OCI-LY1 (cell line): ENCODE measurements at regions not wholly inside any gene's neighbourhood (a gene's known extent, or its start where the extent isn't known, plus 50 kb on each side); places are given as distances from the start of the nearest gene placed in this dataset.
"Not testable (repeated sequence)": the region's sequence is repeated elsewhere in the genome, so short reads cannot be mapped to it uniquely, and the experiment has no call there.

ENCODE experiments used
- H2AFZ ChIP-seq: fragments of 200-600 bp; sonication (generic), shearing (Covaris generic); 2 replicates; pipeline ENCODE4 v1.6.0; 2014; ENCODE audit warnings: antibody characterized with exemption, mild to moderate bottlenecking, low read length
- H3F3A ChIP-seq: fragments of 200-600 bp; sonication (generic), shearing (Covaris generic); 2 replicates; pipeline ENCODE4 v1.6.0; 2014; ENCODE audit warnings: mild to moderate bottlenecking, antibody characterized with exemption, low read length, moderate library complexity; ENCODE audit not compliant: insufficient read depth
- H3K27ac ChIP-seq: fragments of 200-600 bp; sonication (generic); 2 replicates; pipeline ENCODE4 v1.5.1; 2014; ENCODE audit warnings: low read length, mixed run types, mild to moderate bottlenecking, low read depth; ENCODE audit not compliant: poor library complexity, severe bottlenecking
- H3K27me3 ChIP-seq: fragments of 200-600 bp; sonication (generic); 2 replicates; pipeline ENCODE4 v1.6.0; 2014; ENCODE audit warnings: antibody characterized with exemption, mild to moderate bottlenecking, low read length, moderate library complexity; ENCODE audit not compliant: insufficient read depth
- H3K36me3 ChIP-seq: fragments of 200-600 bp; sonication (generic); 2 replicates; pipeline ENCODE4 v1.6.1; 2014; ENCODE audit warnings: mild to moderate bottlenecking, antibody characterized with exemption, low read length, moderate library complexity, mixed read lengths; ENCODE audit not compliant: insufficient read depth
- H3K4me1 ChIP-seq: fragments of 200-600 bp; sonication (generic); 2 replicates; pipeline ENCODE4 v1.5.1; 2014; ENCODE audit warnings: mild to moderate bottlenecking, low read length, moderate library complexity; ENCODE audit not compliant: insufficient read depth, severe bottlenecking
- H3K4me2 ChIP-seq: fragments of 200-600 bp; sonication (generic), shearing (Covaris generic); 2 replicates; pipeline ENCODE4 v1.6.1; 2014; ENCODE audit warnings: low read length
- H3K4me3 ChIP-seq: fragments of 200-600 bp; sonication (generic); 2 replicates; pipeline ENCODE4 v1.5.1; 2014; ENCODE audit warnings: low read length, low read depth, mild to moderate bottlenecking, mixed read lengths; ENCODE audit not compliant: poor library complexity, severe bottlenecking
- H3K79me2 ChIP-seq: fragments of 200-600 bp; shearing (Covaris generic); 2 replicates; pipeline ENCODE4 v1.6.1; 2016; ENCODE audit warnings: mixed run types, low read length, mixed read lengths; ENCODE audit not compliant: insufficient read depth
- H3K9ac ChIP-seq: fragments of 200-600 bp; sonication (generic), shearing (Covaris generic); 2 replicates; pipeline ENCODE4 v1.6.1; 2014; ENCODE audit warnings: mild to moderate bottlenecking, low read length, mixed read lengths
- H3K9me2 ChIP-seq: fragments of 200-600 bp; sonication (generic), shearing (Covaris generic); 2 replicates; pipeline ENCODE4 v1.6.1; 2014; ENCODE audit warnings: low read depth, mild to moderate bottlenecking, low read length, mixed read lengths
- H3K9me3 ChIP-seq: fragments of 200-600 bp; shearing (Covaris generic); 2 replicates; pipeline ENCODE4 v1.6.1; 2014; ENCODE audit warnings: low read length, mixed read lengths
- H4K20me1 ChIP-seq: fragments of 200-600 bp; sonication (generic), shearing (Covaris generic); 2 replicates; pipeline ENCODE4 v1.6.0; 2016; ENCODE audit warnings: mild to moderate bottlenecking, low read length; ENCODE audit not compliant: insufficient read depth
- CTCF ChIP-seq: fragments of 200-600 bp; sonication (generic), shearing (Covaris generic); IDR thresholded peaks from 2 replicates; pipeline ENCODE4 v1.5.1; 2017; ENCODE audit warnings: mild to moderate bottlenecking, antibody characterized with exemption, low read length, moderate library complexity, mixed read lengths
- EZH2 ChIP-seq: fragments of 200-600 bp; sonication (generic), shearing (Covaris generic); IDR thresholded peaks from 2 replicates; pipeline ENCODE4 v1.8.0; 2017; ENCODE audit warnings: borderline replicate concordance, mixed run types, mild to moderate bottlenecking, antibody characterized with exemption, low read length, moderate library complexity, mixed read lengths

DNA sequence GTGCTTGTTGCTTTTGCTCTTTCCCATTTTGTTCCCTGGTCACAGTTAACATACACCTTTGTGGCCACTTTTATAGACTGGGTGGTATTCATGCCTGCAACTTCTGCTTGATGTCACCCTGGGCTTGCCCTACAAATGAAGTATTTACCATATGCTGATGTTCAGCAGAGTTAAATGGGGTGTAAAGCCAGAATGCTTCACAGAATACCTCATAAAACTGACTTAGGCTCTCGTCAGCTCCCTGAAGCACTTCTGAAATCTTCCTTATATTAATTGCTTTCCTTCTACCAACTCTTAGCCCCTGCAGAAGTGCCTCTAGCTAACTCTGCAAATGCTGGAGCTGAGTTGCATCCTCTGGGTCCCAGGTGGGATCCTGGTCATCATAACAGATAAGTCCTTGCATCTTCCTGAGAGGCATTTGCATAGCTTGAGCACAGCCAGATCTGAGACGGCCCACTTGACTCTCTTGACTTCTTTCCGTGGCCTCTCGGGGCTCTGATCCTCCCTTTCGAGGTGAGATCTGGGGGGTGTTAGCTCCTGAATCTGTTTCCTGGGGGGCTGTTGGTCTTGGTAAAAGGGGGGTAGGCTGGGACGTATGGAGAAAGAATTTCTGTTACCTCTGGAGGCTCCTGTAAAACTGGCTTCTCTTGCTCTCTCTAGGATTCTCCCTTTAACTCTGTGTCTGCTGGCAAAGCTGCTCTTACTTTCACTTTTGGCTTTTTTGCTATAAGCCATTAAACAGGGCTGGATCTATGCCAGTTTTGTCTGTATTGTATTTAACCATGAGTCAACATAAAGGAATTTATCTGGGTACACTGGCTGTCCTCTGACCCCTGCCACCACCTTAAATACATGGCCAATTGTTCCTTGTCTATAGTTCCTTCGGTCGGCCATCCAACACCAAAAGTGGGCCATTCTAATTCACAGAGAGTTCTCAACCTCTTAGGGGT is 223.0 kb upstream of the SYNCRIP start:
- H3K27ac ChIP-seq: no peak overlapping the region
- H3K4me2 ChIP-seq: peak overlapping the region; percentile 32; the same call in 1 of the 2 replicates
- no peak overlapping the region for H2AFZ ChIP-seq

DNA sequence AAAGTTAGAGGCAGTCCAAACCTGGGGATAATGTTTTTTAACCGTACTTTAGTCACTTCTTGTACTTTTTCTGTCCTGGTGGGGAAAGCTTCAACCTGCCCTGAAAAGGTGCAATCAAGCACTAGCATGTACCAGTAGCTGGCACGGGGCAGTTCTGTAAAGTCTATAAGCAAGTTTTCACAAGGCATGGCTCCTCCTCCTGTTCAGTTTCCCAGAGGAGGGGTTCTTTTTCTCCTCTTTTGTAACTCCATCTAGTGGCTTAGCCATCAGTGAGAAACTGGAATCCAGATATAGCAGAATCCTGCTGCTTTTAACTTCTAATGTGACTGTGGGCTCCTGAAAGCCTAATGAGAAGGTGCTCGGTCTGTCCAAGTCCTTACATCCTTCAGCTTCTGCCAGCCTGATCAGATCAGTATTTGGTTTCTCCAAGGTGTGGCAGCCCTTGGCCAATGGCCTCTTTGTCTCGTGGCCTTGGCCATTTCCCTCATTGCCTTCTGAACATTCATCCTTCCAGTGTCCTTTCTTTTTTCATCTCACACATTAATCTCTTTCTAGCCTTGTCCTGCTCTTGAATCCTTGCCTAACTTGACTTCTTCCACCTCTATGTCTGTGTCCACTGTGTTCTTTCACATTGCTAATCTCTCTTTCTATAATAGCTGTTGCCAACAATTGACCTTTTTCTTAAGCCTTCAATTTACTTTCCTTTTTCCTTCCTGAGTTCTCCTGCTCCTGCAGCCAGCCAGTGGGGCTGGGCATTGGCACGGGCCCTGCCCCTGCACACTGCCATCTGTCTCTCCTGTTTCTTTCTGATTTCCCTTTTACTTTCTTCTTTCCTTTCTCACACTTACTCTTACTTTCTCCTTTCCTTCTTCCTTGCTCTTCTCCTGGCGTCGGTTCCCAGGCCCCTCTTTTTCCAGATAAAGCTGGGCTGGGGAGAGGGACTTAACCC is 222.0 kb upstream of the SYNCRIP start:
- Histone ChIP-seq H3K27ac (no peak overlapping the region), H2AFZ (no peak overlapping the region), H4K20me1 (no peaks in the 10 kb centered on the region), H3F3A (no peaks in the 10 kb centered on the region), H3K9me3 (no peaks in the 10 kb centered on the region), H3K9ac (no peak overlapping the region), H3K4me3 (no peak overlapping the region), H3K4me1 (no peaks in the 10 kb centered on the region), H3K79me2 (no peaks in the 10 kb centered on the region), H3K9me2 (no peaks in the 10 kb centered on the region), H3K4me2 (no peak overlapping the region), H3K27me3 (no peaks in the 10 kb centered on the region), H3K36me3 (no peaks in the 10 kb centered on the region)
- no peak for TF ChIP-seq CTCF
- no peak for TF ChIP-seq EZH2

More for the DNA sequence above, 223.0 kb upstream of the SYNCRIP start:
- Histone ChIP-seq H3F3A (no peaks in the 10 kb centered on the region), H3K4me1 (no peaks in the 10 kb centered on the region), H3K9me2 (no peaks in the 10 kb centered on the region), H3K36me3 (no peaks in the 10 kb centered on the region), H3K4me3 (no peak overlapping the region), H3K27me3 (no peaks in the 10 kb centered on the region), H3K79me2 (no peaks in the 10 kb centered on the region), H3K9ac (no peak overlapping the region), H3K9me3 (no peaks in the 10 kb centered on the region), H4K20me1 (no peaks in the 10 kb centered on the region)
- TF ChIP-seq CTCF (no peak), EZH2 (no peak)

- H3K9me3 ChIP-seq: no peaks in the 10 kb centered on the region
- no peak overlapping the region for H3K4me2 ChIP-seq
- no peaks in the 10 kb centered on the region for H3F3A ChIP-seq
- H3K36me3 ChIP-seq: no peaks in the 10 kb centered on the region
- no peaks in the 10 kb centered on the region for H3K79me2 ChIP-seq
- H3K4me1 ChIP-seq: no peaks in the 10 kb centered on the region
- TF ChIP-seq EZH2 (no peak), CTCF (no peak)
- no peaks in the 10 kb centered on the region for H4K20me1 ChIP-seq
- no peak overlapping the region for H3K27ac ChIP-seq
- H2AFZ ChIP-seq: no peak overlapping the region
- H3K4me3 ChIP-seq: no peak overlapping the region
- no peak overlapping the region for H3K9ac ChIP-seq
- no peaks in the 10 kb centered on the region for H3K27me3 ChIP-seq
- no peaks in the 10 kb centered on the region for H3K9me2 ChIP-seq
Observed at GRCh38 chr6:85856235-85856634, 213.5 kb upstream of the SYNCRIP start.

GRCh38 chr6:85838351-85839119 is 195.8 kb upstream of the SYNCRIP start:
- H3K4me1 ChIP-seq, H3K36me3 ChIP-seq, H3K27me3 ChIP-seq, H2AFZ ChIP-seq, H3K4me2 ChIP-seq, H3K79me2 ChIP-seq, H3F3A ChIP-seq, H3K9me2 ChIP-seq, H4K20me1 ChIP-seq, H3K9me3 ChIP-seq, H3K4me3 ChIP-seq, H3K9ac ChIP-seq, H3K27ac ChIP-seq: not testable (repeated sequence)
